ENCODE measurements at regions not wholly inside any gene's neighbourhood (a gene's known extent, or its start where the extent isn't known, plus 50 kb on each side); places are given as distances from the start of the nearest gene placed in this dataset.

DNA sequence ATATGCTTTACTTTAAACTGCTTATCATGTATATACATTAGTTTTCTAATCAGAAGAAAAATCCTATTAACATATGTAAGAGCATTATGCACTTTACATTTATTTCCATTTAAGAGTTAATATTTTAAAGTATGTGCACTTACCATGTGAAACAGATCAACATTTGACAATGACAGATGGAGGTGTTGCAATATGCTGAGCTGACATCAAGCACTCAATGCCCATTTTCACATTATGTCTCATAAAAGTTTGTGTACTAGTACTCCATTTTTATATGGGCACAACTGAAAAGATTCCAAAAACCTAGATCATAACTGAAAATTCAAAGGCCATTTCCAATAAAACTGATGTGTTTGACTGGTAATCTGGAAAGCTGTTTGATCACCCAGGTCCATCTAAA lies 420.9 kb upstream of the SOX9 start:
- no peak for DNase-seq (ENCODE audit: low read depth in 2 of 2)

DNA sequence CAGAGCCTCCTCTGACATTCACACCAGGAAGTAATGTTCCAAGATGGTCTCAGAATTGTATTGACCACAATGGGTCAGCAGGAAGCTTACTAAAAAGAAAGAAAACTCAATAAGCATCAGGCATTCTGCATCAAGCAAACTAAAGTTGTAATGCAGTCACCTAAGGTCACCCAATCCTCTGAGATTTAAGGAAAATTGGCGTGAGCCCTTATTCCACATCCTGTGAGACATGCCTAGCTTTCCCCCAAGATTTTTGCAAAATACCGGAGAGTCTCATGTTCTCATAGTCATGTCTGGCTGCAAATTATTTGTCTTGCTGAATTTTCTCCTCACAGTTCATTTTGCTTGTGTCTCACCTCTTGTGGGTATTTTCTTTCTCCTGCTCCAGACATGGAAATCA lies 417.1 kb upstream of the SOX9 start:
- no peak for DNase-seq (ENCODE audit: low read depth in 2 of 2)

GRCh38 chr17:71709271-71709890 lies 411.4 kb upstream of the SOX9 start:
- no peak for DNase-seq (ENCODE audit: low read depth in 2 of 2)

GRCh38 chr17:71709946-71710345 lies 410.9 kb upstream of the SOX9 start:
- DNase-seq (ENCODE audit: low read depth in 2 of 2) = no peak

DNA sequence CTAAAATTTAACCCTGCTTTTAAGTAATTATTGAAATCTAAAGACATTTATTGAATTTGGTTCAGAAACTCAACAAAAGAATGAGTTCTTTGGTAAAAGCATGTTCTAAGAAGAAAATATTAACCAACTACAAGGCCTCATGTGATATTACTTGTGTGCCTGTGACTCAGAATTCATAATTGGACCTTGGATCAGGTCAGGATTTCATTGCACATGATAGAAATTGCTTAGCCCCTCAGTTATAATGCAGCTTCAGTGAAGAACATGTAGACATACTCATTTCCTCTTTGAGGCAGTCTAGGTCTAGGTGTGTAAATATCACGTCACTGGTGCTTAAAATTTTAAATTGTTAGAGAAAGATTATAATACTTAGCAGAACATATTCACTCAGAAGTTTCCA lies 410.0 kb upstream of the SOX9 start:
- DNase-seq (ENCODE audit: low read depth in 2 of 2) = no peak

GRCh38 chr17:71713846-71714245 lies 407.0 kb upstream of the SOX9 start:
- DNase-seq (ENCODE audit: low read depth in 2 of 2) = no peak

GRCh38 chr17:71724339-71724738 lies 396.5 kb upstream of the SOX9 start:
- no peak for DNase-seq (ENCODE audit: low read depth in 2 of 2)

DNA sequence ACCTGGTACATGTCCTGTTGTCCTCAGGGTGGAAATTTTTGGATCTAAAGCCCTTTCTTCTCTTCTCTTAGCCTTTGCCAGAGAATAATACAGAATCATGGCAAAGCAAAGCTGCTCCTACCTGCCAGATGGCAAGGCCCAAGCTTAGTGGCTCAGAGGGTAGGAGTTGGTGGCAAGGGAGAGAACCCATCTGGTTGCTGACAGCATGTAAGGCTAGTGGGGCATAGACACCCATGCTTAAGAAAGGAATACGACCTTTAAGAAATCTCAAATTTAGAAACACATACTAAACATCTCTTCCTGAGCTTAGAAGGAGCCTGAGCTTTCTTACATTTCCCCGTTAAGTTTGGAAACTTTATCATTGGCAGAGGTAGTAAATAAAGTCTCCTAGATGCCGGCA lies 395.0 kb upstream of the SOX9 start:
- no peak for DNase-seq (ENCODE audit: low read depth in 2 of 2)

- no peak for DNase-seq (ENCODE audit: low read depth in 2 of 2)
Observed at GRCh38 chr17:71726341-71726740, 394.5 kb upstream of the SOX9 start.

DNA sequence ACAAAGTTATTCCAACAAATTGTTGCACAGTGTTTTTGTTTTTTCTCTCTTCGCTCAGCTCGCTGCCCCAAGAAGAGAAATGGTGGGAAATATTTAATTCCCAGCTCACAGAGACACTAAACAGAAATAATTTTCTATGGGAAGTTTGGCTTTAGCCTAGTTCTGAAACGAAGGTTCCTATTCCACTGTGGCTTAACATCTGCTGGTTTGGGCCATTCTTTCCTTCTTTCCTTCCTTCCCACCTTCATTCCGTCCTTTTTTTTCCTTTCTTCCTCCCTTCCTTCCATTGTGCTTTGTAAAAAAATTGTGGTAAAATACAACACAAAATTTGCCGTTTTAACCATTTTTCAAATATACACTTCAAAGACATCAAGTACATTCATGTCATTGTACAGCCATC lies 393.5 kb upstream of the SOX9 start:
- no peak for DNase-seq (ENCODE audit: low read depth in 2 of 2)

GRCh38 chr17:71727723-71728122 lies 393.1 kb upstream of the SOX9 start:
- no peak for DNase-seq (ENCODE audit: low read depth in 2 of 2)

- DNase-seq (ENCODE audit: low read depth in 2 of 2) = no peak
Observed at GRCh38 chr17:71730871-71731270, 389.9 kb upstream of the SOX9 start.

DNA sequence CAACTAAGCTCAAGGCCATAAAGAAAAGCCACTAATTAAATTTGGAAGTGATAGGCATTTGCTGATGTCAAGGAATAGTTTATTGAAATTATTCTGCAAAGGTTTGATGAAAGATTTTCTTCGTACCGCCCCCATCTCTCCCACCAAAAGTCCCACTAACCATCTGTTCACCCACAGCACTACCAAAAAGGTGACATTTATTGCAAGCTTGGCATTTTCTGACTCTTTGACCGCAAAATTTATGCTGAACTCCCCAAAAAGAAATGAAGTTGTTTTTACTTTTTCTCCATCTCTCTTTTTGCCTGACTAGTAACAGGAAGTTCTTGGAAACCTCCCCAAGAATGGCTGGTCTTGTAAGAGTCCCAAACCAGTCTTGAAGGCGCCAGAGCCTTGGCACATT lies 384.9 kb upstream of the SOX9 start:
- no peak for DNase-seq (ENCODE audit: low read depth in 2 of 2)

DNA sequence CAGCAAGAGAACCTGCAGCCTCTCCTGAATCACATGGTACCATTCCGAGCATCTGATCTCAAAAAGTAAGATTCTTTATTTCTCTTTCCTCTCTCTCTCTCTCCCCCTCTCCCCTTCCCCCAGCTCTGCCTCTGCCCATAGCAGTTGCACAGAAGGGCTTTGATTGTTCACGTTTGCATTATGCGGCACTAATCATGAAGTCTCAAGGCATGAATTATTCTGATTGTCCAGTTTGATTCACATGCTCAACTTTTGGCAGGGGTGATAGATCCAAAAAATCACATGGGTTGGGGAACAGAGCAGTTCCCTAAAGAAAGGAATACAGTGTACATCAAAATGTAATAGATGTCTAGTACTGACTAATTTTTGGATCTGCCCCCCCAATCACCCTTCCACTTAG lies 380.0 kb upstream of the SOX9 start:
- no peak for DNase-seq (ENCODE audit: low read depth in 2 of 2)

- DNase-seq (ENCODE audit: low read depth in 2 of 2) = no peak
Observed at GRCh38 chr17:71741836-71742235, 379.0 kb upstream of the SOX9 start.

DNA sequence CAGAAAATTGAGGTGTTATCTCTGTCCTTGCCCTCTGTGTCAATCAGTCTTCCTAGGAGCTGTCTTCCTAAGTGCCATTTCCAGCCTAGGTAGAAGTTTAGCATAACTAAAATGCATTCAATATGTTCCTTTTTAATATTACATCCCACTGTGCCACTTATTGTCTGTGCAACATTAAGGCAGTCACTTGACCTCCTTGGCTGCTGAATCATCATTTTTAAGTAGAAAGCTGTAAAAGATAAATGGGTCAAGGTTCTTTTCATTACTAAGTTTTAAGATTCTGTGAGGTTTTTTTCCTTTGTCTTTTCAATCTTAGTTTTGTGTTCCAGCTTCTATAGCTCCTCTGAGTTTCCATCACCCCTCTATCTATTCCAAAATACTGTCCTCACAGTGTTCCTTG lies 371.9 kb upstream of the SOX9 start:
- DNase-seq (ENCODE audit: low read depth in 2 of 2) = no peak

DNA sequence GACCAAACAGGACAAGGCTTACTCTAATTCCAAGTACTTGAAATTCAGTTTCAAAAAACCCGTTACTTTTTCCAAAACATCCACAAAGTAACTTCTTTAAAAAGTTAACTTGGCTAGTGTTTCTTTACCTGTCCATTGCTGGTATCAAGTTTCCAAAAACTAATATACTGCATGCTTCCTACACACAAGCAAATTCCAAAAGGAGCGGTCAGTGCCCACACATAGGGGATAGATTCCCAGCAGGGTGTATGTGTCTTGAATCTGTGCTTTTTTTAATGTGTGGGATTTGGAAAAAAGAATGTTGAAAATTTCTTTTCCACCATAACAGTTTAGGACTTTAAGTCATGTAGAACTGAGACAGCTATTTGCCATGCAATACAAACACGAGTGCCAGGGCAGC lies 367.8 kb upstream of the SOX9 start:
- DNase-seq (ENCODE audit: low read depth in 2 of 2) = no peak

DNA sequence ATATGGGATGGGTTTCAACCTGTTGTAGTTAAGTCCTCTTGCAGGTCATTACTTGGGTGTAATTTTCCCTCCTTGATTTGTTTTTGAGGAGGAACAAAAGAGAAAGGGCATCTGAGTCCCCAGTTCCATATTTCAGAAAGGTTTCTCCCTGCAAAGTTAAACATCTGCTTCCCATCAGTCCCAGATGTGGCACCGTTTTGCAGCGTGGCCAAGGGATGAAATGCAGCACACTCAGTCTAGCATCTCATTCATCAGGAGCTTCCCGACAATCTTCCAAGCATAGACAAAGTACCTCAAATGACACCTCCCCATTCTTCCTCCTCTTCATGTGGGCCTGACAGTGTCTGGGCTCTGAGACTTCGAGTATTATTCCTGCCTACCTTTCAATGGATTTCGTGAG lies 363.7 kb upstream of the SOX9 start:
- DNase-seq (ENCODE audit: low read depth in 2 of 2) = no peak

DNA sequence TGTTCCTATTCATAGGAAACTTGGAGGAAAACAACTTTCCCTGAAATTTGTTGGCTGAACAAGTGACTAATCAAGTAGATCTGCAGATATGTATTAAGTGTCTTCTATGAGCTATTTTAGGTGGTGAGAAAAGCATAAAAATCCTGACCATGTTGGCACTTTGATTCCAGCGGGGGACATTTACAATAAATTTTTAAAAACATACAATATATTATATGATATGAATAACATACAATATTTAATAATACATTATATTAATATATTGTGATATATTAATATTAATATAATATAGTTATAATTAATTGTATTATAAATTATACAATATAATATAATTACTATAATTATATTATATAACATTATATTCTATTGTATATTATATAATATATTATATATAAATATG lies 362.9 kb upstream of the SOX9 start:
- DNase-seq (ENCODE audit: low read depth in 2 of 2) = no peak

DNA sequence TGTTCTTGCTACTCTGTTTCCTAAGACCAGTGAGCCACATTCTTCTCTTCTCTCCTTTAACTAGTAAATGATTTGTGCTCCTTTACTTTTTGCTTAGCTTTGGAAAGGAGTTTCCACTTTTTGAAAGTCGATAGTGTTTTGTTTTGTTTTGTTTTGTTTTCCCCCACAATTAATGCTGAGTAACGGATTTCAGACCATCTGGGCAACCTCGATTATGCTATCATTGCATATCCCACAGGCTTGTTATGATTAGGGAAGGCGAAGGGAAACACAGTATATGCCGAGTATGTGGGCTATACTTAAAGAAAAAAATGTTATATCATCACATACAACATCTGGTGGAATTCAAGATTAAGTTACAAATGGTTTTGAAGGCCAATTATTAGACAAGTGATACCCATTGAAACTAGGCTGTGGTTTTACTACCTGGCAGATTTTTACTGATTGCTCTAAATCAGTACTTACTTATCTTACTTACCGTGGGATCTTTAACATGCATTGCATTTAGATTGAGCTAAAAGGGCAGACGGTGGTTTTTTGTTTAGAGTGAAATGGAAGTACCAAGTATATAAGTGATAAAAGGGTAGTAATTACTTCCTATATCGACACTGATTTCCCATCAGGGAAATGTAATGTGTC lies 361.3 kb upstream of the SOX9 start:
- DNase-seq (ENCODE audit: low read depth in 2 of 2) = no peak

- no peak for DNase-seq (ENCODE audit: low read depth in 2 of 2)
Observed at GRCh38 chr17:71760062-71760720, 360.6 kb upstream of the SOX9 start.

GRCh38 chr17:71762526-71762925 lies 358.3 kb upstream of the SOX9 start:
- DNase-seq (ENCODE audit: low read depth in 2 of 2) = no peak

- no peak for DNase-seq (ENCODE audit: low read depth in 2 of 2)
Observed at GRCh38 chr17:71764505-71764904, 356.3 kb upstream of the SOX9 start.

GRCh38 chr17:71765437-71765836 lies 355.4 kb upstream of the SOX9 start:
- no peak for DNase-seq (ENCODE audit: low read depth in 2 of 2)

Measured in stimulated activated CD8-positive, alpha-beta memory T cell treated with anti-CD3 and anti-CD28 coated beads, Interleukin-2, amount 100 ng/mL, for 1 hour (primary cell).